ENCODE measurements at regions not wholly inside any gene's neighbourhood (a gene's known extent, or its start where the extent isn't known, plus 50 kb on each side); places are given as distances from the start of the nearest gene placed in this dataset.
"Not testable (repeated sequence)": the region's sequence is repeated elsewhere in the genome, so short reads cannot be mapped to it uniquely, and the experiment has no call there.

- ATAC-seq (ENCODE audit: low FRiP score), result no peak
These were observed 362.2 kb downstream of the SRGAP2C start for GRCh38 chr1:121546830-121547591.

DNA sequence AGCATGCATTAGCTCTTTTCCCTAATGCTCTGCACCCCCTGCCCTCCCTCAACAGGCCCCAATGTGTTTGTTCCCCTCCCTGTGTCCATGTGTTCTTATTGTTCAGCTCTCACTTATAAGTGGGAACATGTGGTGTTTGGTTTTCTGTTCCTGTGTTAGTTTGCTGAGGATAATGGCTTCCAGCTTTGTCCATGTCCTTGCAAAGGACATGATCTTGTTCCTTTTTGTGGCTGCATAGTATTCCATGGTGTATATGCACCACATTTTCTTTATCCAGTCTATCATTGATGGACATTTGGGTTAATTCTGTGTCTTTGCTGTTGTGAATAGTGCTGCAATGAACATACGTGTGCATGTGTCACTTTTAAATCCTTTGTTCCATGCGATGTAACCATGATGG lies 363.0 kb downstream of the SRGAP2C start:
- H3K27ac ChIP-seq (ENCODE audit: low read depth in 1 of 2, low read length in 2 of 2); H3K9me3 ChIP-seq (ENCODE audit: control insufficient read depth, low read length); H3K27me3 ChIP-seq (ENCODE audit: control insufficient read depth in 1 of 2, insufficient read depth in 2 of 2, low read length in 1 of 2); DNase-seq; H3K4me3 ChIP-seq (ENCODE audit: low read length in 2 of 2); H3K4me1 ChIP-seq (ENCODE audit: control insufficient read depth in 1 of 2, insufficient read depth in 2 of 2, low read length in 2 of 2); intact Hi-C loops (cut with DNase I); ATAC-seq (ENCODE audit: low FRiP score); H3K36me3 ChIP-seq (ENCODE audit: control insufficient read depth in 1 of 2, insufficient read depth in 2 of 2, low read length in 1 of 2): not testable (repeated sequence)
- 88 to 93% methylated on average over 2 of the region's 2 CpGs for WGBS, 2 donors

More at GRCh38 chr1:121546830-121547591, 362.2 kb downstream of the SRGAP2C start:
- no peak for DNase-seq
- Histone ChIP-seq H3K9me3 (ENCODE audit: control insufficient read depth, low read length) (no peaks in the 10 kb centered on the region), H3K36me3 (ENCODE audit: control insufficient read depth in 1 of 2, insufficient read depth in 2 of 2, low read length in 1 of 2) (no peaks in the 10 kb centered on the region), H3K4me3 (ENCODE audit: low read length in 2 of 2) (no peak overlapping the region), H3K27me3 (ENCODE audit: control insufficient read depth in 1 of 2, insufficient read depth in 2 of 2, low read length in 1 of 2) (no peaks in the 10 kb centered on the region), H3K4me1 (ENCODE audit: control insufficient read depth in 1 of 2, insufficient read depth in 2 of 2, low read length in 2 of 2) (no peaks in the 10 kb centered on the region), H3K27ac (ENCODE audit: low read depth in 1 of 2, low read length in 2 of 2) (no peak overlapping the region)
- 38 to 61% methylated on average over 3 of the region's 3 CpGs for WGBS, 2 donors
- intact Hi-C loops (cut with DNase I), result no loop called here

GRCh38 chr1:121550817-121551216 lies 366.0 kb downstream of the SRGAP2C start:
- H3K27ac ChIP-seq (ENCODE audit: low read depth in 1 of 2, low read length in 2 of 2); H3K4me3 ChIP-seq (ENCODE audit: low read length in 2 of 2); ATAC-seq (ENCODE audit: low FRiP score); H3K4me1 ChIP-seq (ENCODE audit: control insufficient read depth in 1 of 2, insufficient read depth in 2 of 2, low read length in 2 of 2); H3K27me3 ChIP-seq (ENCODE audit: control insufficient read depth in 1 of 2, insufficient read depth in 2 of 2, low read length in 1 of 2); H3K9me3 ChIP-seq (ENCODE audit: control insufficient read depth, low read length); DNase-seq; H3K36me3 ChIP-seq (ENCODE audit: control insufficient read depth in 1 of 2, insufficient read depth in 2 of 2, low read length in 1 of 2); intact Hi-C loops (cut with DNase I): not testable (repeated sequence)
- WGBS, 2 donors, result 88 to 91% methylated on average over 3 of the region's 3 CpGs

GRCh38 chr1:121551491-121551890 lies 366.7 kb downstream of the SRGAP2C start:
- H3K4me3 ChIP-seq (ENCODE audit: low read length in 2 of 2); DNase-seq; H3K9me3 ChIP-seq (ENCODE audit: control insufficient read depth, low read length); H3K36me3 ChIP-seq (ENCODE audit: control insufficient read depth in 1 of 2, insufficient read depth in 2 of 2, low read length in 1 of 2); ATAC-seq (ENCODE audit: low FRiP score); H3K27me3 ChIP-seq (ENCODE audit: control insufficient read depth in 1 of 2, insufficient read depth in 2 of 2, low read length in 1 of 2); H3K4me1 ChIP-seq (ENCODE audit: control insufficient read depth in 1 of 2, insufficient read depth in 2 of 2, low read length in 2 of 2); H3K27ac ChIP-seq (ENCODE audit: low read depth in 1 of 2, low read length in 2 of 2); intact Hi-C loops (cut with DNase I): not testable (repeated sequence)
- WGBS, 2 donors, result 76 to 83% methylated on average over 2 of the region's 2 CpGs

DNA sequence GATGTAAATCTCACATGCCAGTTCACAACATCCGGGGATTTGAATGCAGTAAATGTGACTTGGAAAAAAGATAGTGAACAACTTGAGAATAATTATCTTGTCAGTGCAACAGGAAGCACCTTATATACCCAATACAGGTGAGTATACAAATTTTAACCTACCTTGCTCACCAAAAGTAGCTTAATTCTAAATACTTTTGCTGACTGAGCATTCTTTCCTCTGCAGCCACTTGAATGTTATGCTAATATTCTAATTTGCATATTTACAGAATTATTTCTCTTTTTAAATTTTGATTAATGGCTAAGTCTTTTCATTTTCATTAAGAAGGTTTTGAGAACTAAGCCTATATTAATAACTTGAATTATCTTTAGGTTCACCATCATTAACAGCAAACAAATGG lies 371.8 kb downstream of the SRGAP2C start:
- WGBS, 2 donors, result 81 to 83% methylated on average over 1 of the region's 1 CpG
- H3K27ac ChIP-seq (ENCODE audit: low read depth in 1 of 2, low read length in 2 of 2); intact Hi-C loops (cut with DNase I); H3K27me3 ChIP-seq (ENCODE audit: control insufficient read depth in 1 of 2, insufficient read depth in 2 of 2, low read length in 1 of 2); H3K9me3 ChIP-seq (ENCODE audit: control insufficient read depth, low read length); H3K4me3 ChIP-seq (ENCODE audit: low read length in 2 of 2); H3K4me1 ChIP-seq (ENCODE audit: control insufficient read depth in 1 of 2, insufficient read depth in 2 of 2, low read length in 2 of 2); H3K36me3 ChIP-seq (ENCODE audit: control insufficient read depth in 1 of 2, insufficient read depth in 2 of 2, low read length in 1 of 2); ATAC-seq (ENCODE audit: low FRiP score); DNase-seq: not testable (repeated sequence)

DNA sequence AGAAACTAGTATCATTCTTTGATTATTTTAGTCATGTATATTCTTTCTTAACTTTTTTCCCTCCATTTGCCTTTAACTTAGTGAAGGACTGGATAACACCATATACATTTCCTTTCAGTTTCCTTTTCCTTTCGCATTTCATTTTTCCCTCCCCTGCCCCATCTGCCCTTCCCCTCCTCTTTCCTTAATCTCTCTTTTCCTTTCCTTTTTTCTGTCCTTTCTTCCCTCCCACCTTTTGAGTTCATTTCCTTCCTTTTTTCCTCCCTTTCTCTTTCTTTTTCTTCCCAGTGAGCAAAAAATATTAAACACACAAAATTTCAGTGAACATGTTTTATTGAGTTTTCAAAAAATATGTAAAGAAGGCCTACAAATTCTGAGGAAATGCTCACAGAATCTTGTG lies 373.3 kb downstream of the SRGAP2C start:
- DNase-seq; H3K4me1 ChIP-seq (ENCODE audit: control insufficient read depth in 1 of 2, insufficient read depth in 2 of 2, low read length in 2 of 2); H3K4me3 ChIP-seq (ENCODE audit: low read length in 2 of 2); ATAC-seq (ENCODE audit: low FRiP score); H3K36me3 ChIP-seq (ENCODE audit: control insufficient read depth in 1 of 2, insufficient read depth in 2 of 2, low read length in 1 of 2); H3K9me3 ChIP-seq (ENCODE audit: control insufficient read depth, low read length); H3K27me3 ChIP-seq (ENCODE audit: control insufficient read depth in 1 of 2, insufficient read depth in 2 of 2, low read length in 1 of 2); H3K27ac ChIP-seq (ENCODE audit: low read depth in 1 of 2, low read length in 2 of 2); intact Hi-C loops (cut with DNase I): not testable (repeated sequence)
- WGBS, 2 donors, result 90 to 97% methylated on average over 1 of the region's 1 CpG

GRCh38 chr1:121558514-121558913 lies 373.7 kb downstream of the SRGAP2C start:
- intact Hi-C loops (cut with DNase I), result no loop called here
- Histone ChIP-seq H3K27me3 (ENCODE audit: control insufficient read depth in 1 of 2, insufficient read depth in 2 of 2, low read length in 1 of 2) (no peaks in the 10 kb centered on the region), H3K4me1 (ENCODE audit: control insufficient read depth in 1 of 2, insufficient read depth in 2 of 2, low read length in 2 of 2) (no peaks in the 10 kb centered on the region), H3K4me3 (ENCODE audit: low read length in 2 of 2) (no peak overlapping the region), H3K27ac (ENCODE audit: low read depth in 1 of 2, low read length in 2 of 2) (no peak overlapping the region), H3K9me3 (ENCODE audit: control insufficient read depth, low read length) (no peaks in the 10 kb centered on the region), H3K36me3 (ENCODE audit: control insufficient read depth in 1 of 2, insufficient read depth in 2 of 2, low read length in 1 of 2) (no peaks in the 10 kb centered on the region)
- ATAC-seq (ENCODE audit: low FRiP score), result no peak
- DNase-seq, result no peak
- 41 to 48% methylated on average over 2 of the region's 2 CpGs for WGBS, 2 donors

- WGBS, 2 donors, result 30 to 33% methylated on average over 4 of the region's 4 CpGs
- intact Hi-C loops (cut with DNase I), result no loop called here
- ATAC-seq (ENCODE audit: low FRiP score), result no peak
These were observed 381.6 kb downstream of the SRGAP2C start for GRCh38 chr1:121566346-121566745.

GRCh38 chr1:121569428-121569827 lies 384.7 kb downstream of the SRGAP2C start:
- Histone ChIP-seq H3K27me3 (ENCODE audit: control insufficient read depth in 1 of 2, insufficient read depth in 2 of 2, low read length in 1 of 2) (no peaks in the 10 kb centered on the region), H3K9me3 (ENCODE audit: control insufficient read depth, low read length) (no peaks in the 10 kb centered on the region), H3K4me3 (ENCODE audit: low read length in 2 of 2) (no peak overlapping the region), H3K4me1 (ENCODE audit: control insufficient read depth in 1 of 2, insufficient read depth in 2 of 2, low read length in 2 of 2) (no peaks in the 10 kb centered on the region), H3K27ac (ENCODE audit: low read depth in 1 of 2, low read length in 2 of 2) (no peak overlapping the region), H3K36me3 (ENCODE audit: control insufficient read depth in 1 of 2, insufficient read depth in 2 of 2, low read length in 1 of 2) (no peaks in the 10 kb centered on the region)
- DNase-seq (no peak), ATAC-seq (ENCODE audit: low FRiP score) (no peak)
- 87 to 95% methylated on average over 1 of the region's 1 CpG for WGBS, 2 donors
- intact Hi-C loops (cut with DNase I), result no loop called here

More at GRCh38 chr1:121566346-121566745, 381.6 kb downstream of the SRGAP2C start:
- Histone ChIP-seq H3K9me3 (ENCODE audit: control insufficient read depth, low read length) (no peaks in the 10 kb centered on the region), H3K27ac (ENCODE audit: low read depth in 1 of 2, low read length in 2 of 2) (no peak overlapping the region), H3K36me3 (ENCODE audit: control insufficient read depth in 1 of 2, insufficient read depth in 2 of 2, low read length in 1 of 2) (no peaks in the 10 kb centered on the region), H3K4me3 (ENCODE audit: low read length in 2 of 2) (no peak overlapping the region), H3K4me1 (ENCODE audit: control insufficient read depth in 1 of 2, insufficient read depth in 2 of 2, low read length in 2 of 2) (no peaks in the 10 kb centered on the region), H3K27me3 (ENCODE audit: control insufficient read depth in 1 of 2, insufficient read depth in 2 of 2, low read length in 1 of 2) (no peaks in the 10 kb centered on the region)
- peak in 1 of 2 donors; percentile 48 for DNase-seq

All from aorta (tissue), 5 donors.